ENCODE measurements at regions not wholly inside any gene's neighbourhood (a gene's known extent, or its start where the extent isn't known, plus 50 kb on each side); places are given as distances from the start of the nearest gene placed in this dataset.
A peak's percentile ranks its signal among the peaks of the same experiment; 100 is the strongest.

- H3K27me3 ChIP-seq (ENCODE audit: control insufficient read depth in 1 of 2, insufficient read depth in 2 of 2, low read length in 2 of 2) = no peaks in the 10 kb centered on the region
- intact Hi-C loops (cut with micrococcal nuclease; ENCODE audit: unreplicated experiment) (no loop called here), in situ Hi-C loops (cut with HindIII; ENCODE audit: extremely low pct_ligation_motif_present, low pct_unique_long_range_greater_than_20kb) (no loop called here)
- H3K27ac ChIP-seq (ENCODE audit: extremely low read length, insufficient read depth, low read length) = no peak overlapping the region
- no peaks in the 10 kb centered on the region for H4K20me1 ChIP-seq (ENCODE audit: insufficient read depth, low read length)
- BruUV-seq (replicated peaks) = no TSS peak
- H3K9me3 ChIP-seq (ENCODE audit: low read length) = peaks cover 7% of the 10 kb centered on the region; the same call in 1 of the 2 replicates
- no peaks in the 10 kb centered on the region for H3K4me1 ChIP-seq (ENCODE audit: insufficient read depth, low read length)
- H2AFZ ChIP-seq (ENCODE audit: low read length) = no peak overlapping the region
- POLR2A ChIA-PET = no interaction called here
- H3K36me3 ChIP-seq (replicated peaks in 1 of 2; ENCODE audit: control insufficient read depth in 1 of 2, insufficient read depth in 2 of 2, low read length in 2 of 2) = no peaks in the 10 kb centered on the region
- H3K79me2 ChIP-seq (ENCODE audit: insufficient read depth, low read length) = no peaks in the 10 kb centered on the region
- CTCF ChIA-PET (ENCODE audit: low intra/inter-chr PET ratio, low total read pairs) = no interaction called here
- TF ChIP-seq ZFY (CRISPR knock-in tag; IDR thresholded peaks at IDR 0.05) = no peak
- TF ChIP-seq PBX2 (CRISPR knock-in tag; IDR thresholded peaks at IDR 0.05) = no peak
- peak; percentile 82 for TF ChIP-seq MAFF (IDR thresholded peaks at IDR 0.05; ENCODE audit: low read depth, low read length)
- TF ChIP-seq ZKSCAN8 (CRISPR knock-in tag; IDR thresholded peaks at IDR 0.05; ENCODE audit: borderline replicate concordance) = no peak
- no peak for TF ChIP-seq SUZ12 (IDR thresholded peaks at IDR 0.05; ENCODE audit: low read depth, low read length)
- no peak for TF ChIP-seq KLF6 (CRISPR knock-in tag; IDR thresholded peaks at IDR 0.05)
- TF ChIP-seq MAFK (conservative IDR thresholded peaks at IDR 0.05 in 1 of 2, IDR thresholded peaks at IDR 0.05 in 1 of 2; ENCODE audit: low read length in 2 of 2) = peak; percentile 75 to 88
- WGBS (ENCODE audit: low lambda C conversion rate) = 29% methylated on average over 1 of the region's 1 CpG
- no peak for DNase-seq (ENCODE audit: low spot score)
- H3K4me3 ChIP-seq (replicated peaks in 1 of 3; ENCODE audit: insufficient read depth in 1 of 3, low read depth in 2 of 3, low read length in 3 of 3) = no peak overlapping the region
- FAIRE-seq = no peak
- no peak overlapping the region for H3K9ac ChIP-seq (ENCODE audit: insufficient read depth, low read depth, low read length)
- no peak for ATAC-seq
- no peak overlapping the region for H3K4me2 ChIP-seq (ENCODE audit: low read depth, low read length)
Observed at GRCh38 chr5:9927106-9927505, 297.0 kb upstream of the TAS2R1 start.

DNA sequence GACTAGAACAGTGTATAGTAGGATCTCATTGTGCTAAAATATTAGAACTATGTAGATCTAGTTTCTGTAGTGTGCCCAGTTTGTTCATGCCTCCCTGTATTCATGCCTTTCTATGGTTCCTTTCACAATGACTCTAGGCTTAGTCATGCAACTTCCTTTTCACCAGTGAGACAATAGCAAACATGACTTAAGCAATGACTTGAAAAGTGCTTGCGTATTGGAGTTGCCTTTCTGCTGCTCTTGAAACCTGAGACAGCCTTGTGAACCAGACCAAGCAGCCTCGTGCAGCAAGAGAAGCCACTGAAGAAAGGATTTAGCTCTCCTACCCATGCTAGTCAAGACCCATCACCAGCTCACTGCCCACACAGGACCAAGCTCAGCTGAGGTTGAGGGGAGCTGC lies 294.5 kb upstream of the TAS2R1 start:
- H3K4me3 ChIP-seq (replicated peaks in 1 of 3; ENCODE audit: insufficient read depth in 1 of 3, low read depth in 2 of 3, low read length in 3 of 3) = no peak overlapping the region
- H3K27me3 ChIP-seq (ENCODE audit: control insufficient read depth in 1 of 2, insufficient read depth in 2 of 2, low read length in 2 of 2) = no peaks in the 10 kb centered on the region
- no peak overlapping the region for H3K27ac ChIP-seq (ENCODE audit: extremely low read length, insufficient read depth, low read length)
- H3K79me2 ChIP-seq (ENCODE audit: insufficient read depth, low read length) = no peaks in the 10 kb centered on the region
- DNase-seq (ENCODE audit: low spot score) (no peak), FAIRE-seq (no peak), ATAC-seq (no peak)
- intact Hi-C loops (cut with micrococcal nuclease; ENCODE audit: unreplicated experiment) = no loop called here
- POLR2A ChIA-PET = no interaction called here
- 0% methylated on average over 1 of the region's 2 CpGs for WGBS (ENCODE audit: low lambda C conversion rate)
- no TSS peak for BruUV-seq (replicated peaks)
- no peaks in the 10 kb centered on the region for H3K4me1 ChIP-seq (ENCODE audit: insufficient read depth, low read length)
- in situ Hi-C loops (cut with HindIII; ENCODE audit: extremely low pct_ligation_motif_present, low pct_unique_long_range_greater_than_20kb) = no loop called here
- H4K20me1 ChIP-seq (ENCODE audit: insufficient read depth, low read length) = no peaks in the 10 kb centered on the region
- H3K9ac ChIP-seq (ENCODE audit: insufficient read depth, low read depth, low read length) = no peak overlapping the region
- no peak overlapping the region for H3K4me2 ChIP-seq (ENCODE audit: low read depth, low read length)
- H2AFZ ChIP-seq (ENCODE audit: low read length) = no peak overlapping the region
- no peaks in the 10 kb centered on the region for H3K36me3 ChIP-seq (replicated peaks in 1 of 2; ENCODE audit: control insufficient read depth in 1 of 2, insufficient read depth in 2 of 2, low read length in 2 of 2)
- H3K9me3 ChIP-seq (ENCODE audit: low read length) = peaks cover 7% of the 10 kb centered on the region; the same call in 1 of the 2 replicates
- CTCF ChIA-PET (ENCODE audit: low intra/inter-chr PET ratio, low total read pairs) = no interaction called here
- TF ChIP-seq SMARCE1 (IDR thresholded peaks at IDR 0.05; ENCODE audit: borderline replicate concordance) (no peak), ZNF556 (CRISPR knock-in tag; IDR thresholded peaks at IDR 0.05; ENCODE audit: borderline replicate concordance) (no peak)
- TF ChIP-seq, protein P1, sequence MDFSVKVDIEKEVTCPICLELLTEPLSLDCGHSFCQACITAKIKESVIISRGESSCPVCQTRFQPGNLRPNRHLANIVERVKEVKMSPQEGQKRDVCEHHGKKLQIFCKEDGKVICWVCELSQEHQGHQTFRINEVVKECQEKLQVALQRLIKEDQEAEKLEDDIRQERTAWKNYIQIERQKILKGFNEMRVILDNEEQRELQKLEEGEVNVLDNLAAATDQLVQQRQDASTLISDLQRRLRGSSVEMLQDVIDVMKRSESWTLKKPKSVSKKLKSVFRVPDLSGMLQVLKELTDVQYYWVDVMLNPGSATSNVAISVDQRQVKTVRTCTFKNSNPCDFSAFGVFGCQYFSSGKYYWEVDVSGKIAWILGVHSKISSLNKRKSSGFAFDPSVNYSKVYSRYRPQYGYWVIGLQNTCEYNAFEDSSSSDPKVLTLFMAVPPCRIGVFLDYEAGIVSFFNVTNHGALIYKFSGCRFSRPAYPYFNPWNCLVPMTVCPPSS (IDR thresholded peaks at IDR 0.05) = no peak
